Ovary (tissue), 3 donors: ENCODE measurements at regions not wholly inside any gene's neighbourhood (a gene's known extent, or its start where the extent isn't known, plus 50 kb on each side); places are given as distances from the start of the nearest gene placed in this dataset.

Experiments used
- CTCF ChIP-seq, 3 donors: fragments of 450-650 bp in 2 of 3; fragments of 200-600 bp in 1 of 3; IDR thresholded peaks; one replicate each; pipeline versions ENCODE4 v1.5.1 to v1.8.0; 2016 to 2022; ENCODE audit warnings: antibody characterized with exemption in 3 of 3, mild to moderate bottlenecking in 1 of 3
- EP300 ChIP-seq: sonication (generic); formaldehyde crosslinking; IDR thresholded peaks from one replicate; pipeline ENCODE4 v1.6.1; 2017; ENCODE audit warnings: antibody characterized with exemption
- POLR2A ChIP-seq: fragments of 450-650 bp; IDR thresholded peaks from one replicate; pipeline ENCODE4 v1.6.1; 2017; ENCODE audit warnings: antibody characterized with exemption, mild to moderate bottlenecking, moderate library complexity
- donor health status: DM: no; HTN: no; CAD: no.

GRCh38 chr4:157888281-157888680, 284.5 kb downstream of the GASK1B start:
- TF ChIP-seq POLR2A (no peak), CTCF (IDR thresholded peaks at IDR 0.05) (no peak), EP300 (no peak)
